BLaER1 treated with 17β-estradiol and CSF1 and Interleukin-3, amounts not matched to agents 10 nM and 100 nM (cell line): ENCODE measurements at regions not wholly inside any gene's neighbourhood (a gene's known extent, or its start where the extent isn't known, plus 50 kb on each side); places are given as distances from the start of the nearest gene placed in this dataset.
A peak's percentile ranks its signal among the peaks of the same experiment; 100 is the strongest.
"Not testable (repeated sequence)": the region's sequence is repeated elsewhere in the genome, so short reads cannot be mapped to it uniquely, and the experiment has no call there.

Source experiments
- H3K27ac ChIP-seq, 11 experiments: shearing (Covaris generic); formaldehyde crosslinking; 2 replicates each; pipeline ENCODE4 v1.8.1; 2022
- H3K27me3 ChIP-seq, 11 experiments: shearing (Covaris generic); formaldehyde crosslinking; 2 replicates each; pipeline ENCODE4 v1.8.1; 2022
- H3K36me3 ChIP-seq, 11 experiments: shearing (Covaris generic); formaldehyde crosslinking; 2 replicates each; pipeline ENCODE4 v1.8.1; 2022
- H3K4me1 ChIP-seq, 10 experiments: shearing (Covaris generic); formaldehyde crosslinking; 2 replicates each; pipeline ENCODE4 v1.8.1; 2022
- H3K4me2 ChIP-seq, 11 experiments: shearing (Covaris generic); formaldehyde crosslinking; 2 replicates each; pipeline ENCODE4 v1.8.1; 2022
- H3K4me3 ChIP-seq, 10 experiments: shearing (Covaris generic); formaldehyde crosslinking; 2 replicates each; pipeline ENCODE4 v1.8.1; 2022
- H3K9ac ChIP-seq, 11 experiments: shearing (Covaris generic); formaldehyde crosslinking; 2 replicates each; pipeline ENCODE4 v1.8.1; 2022
- H3K9me3 ChIP-seq, 11 experiments: shearing (Covaris generic); formaldehyde crosslinking; replicated peaks in 1 of 11; 2 replicates each; pipeline ENCODE4 v1.8.1; 2022
- H4K20me1 ChIP-seq, 11 experiments: shearing (Covaris generic); formaldehyde crosslinking; 2 replicates each; pipeline ENCODE4 v1.8.1; 2022
- Cebpa-rat ChIP-seq, 11 experiments: shearing (Covaris generic); IDR thresholded peaks; 2 replicates each; pipeline ENCODE4 v1.8.1; 2022

GRCh38 chr1:31515056-31515775 is 61.1 kb upstream of the TINAGL1 start:
- no peak for TF ChIP-seq Cebpa-rat (IDR thresholded peaks at IDR 0.05)
- Histone ChIP-seq H3K9ac (no peak overlapping the region), H3K9me3 (peaks cover 29 to 48% (median 39%) of the 10 kb centered on the region in 11 experiments), H4K20me1 (no peaks in the 10 kb centered on the region; a peak in 1 of 22 replicates), H3K36me3 (peaks cover 0 to 19% (median 8%) of the 10 kb centered on the region in 11 experiments; a peak in 10 of 22 replicates), H3K4me3 (no peak overlapping the region), H3K4me1 (peaks cover 2 to 16% (median 10%) of the 10 kb centered on the region in 10 experiments; a peak in 17 of 20 replicates), H3K4me2 (no peak overlapping the region), H3K27me3 (no peaks in the 10 kb centered on the region), H3K27ac (no peak overlapping the region)

GRCh38 chr1:31515936-31516335 is 60.4 kb upstream of the TINAGL1 start:
- H3K9ac ChIP-seq: no peak overlapping the region
- no peaks in the 10 kb centered on the region for H3K27me3 ChIP-seq
- no peak overlapping the region for H3K27ac ChIP-seq
- TF ChIP-seq Cebpa-rat (IDR thresholded peaks at IDR 0.05): no peak
- peaks cover 3 to 16% (median 9%) of the 10 kb centered on the region in 10 experiments; a peak in 17 of 20 replicates for H3K4me1 ChIP-seq
- H3K4me2 ChIP-seq: no peak overlapping the region
- H3K36me3 ChIP-seq: peaks cover 0 to 22% (median 8%) of the 10 kb centered on the region in 11 experiments; a peak in 10 of 22 replicates
- peaks cover 29 to 48% (median 40%) of the 10 kb centered on the region in 11 experiments for H3K9me3 ChIP-seq
- H4K20me1 ChIP-seq: no peaks in the 10 kb centered on the region; a peak in 1 of 22 replicates
- H3K4me3 ChIP-seq: no peak overlapping the region

GRCh38 chr1:31517301-31517700 is 59.0 kb upstream of the TINAGL1 start:
- H4K20me1 ChIP-seq: no peaks in the 10 kb centered on the region; a peak in 1 of 22 replicates
- H3K36me3 ChIP-seq: peaks cover 0 to 23% (median 8%) of the 10 kb centered on the region in 11 experiments; a peak in 10 of 22 replicates
- peaks cover 26 to 45% (median 38%) of the 10 kb centered on the region in 11 experiments for H3K9me3 ChIP-seq
- TF ChIP-seq Cebpa-rat (IDR thresholded peaks at IDR 0.05): no peak
- no peak overlapping the region for H3K9ac ChIP-seq
- no peak overlapping the region for H3K27ac ChIP-seq
- H3K4me2 ChIP-seq: no peak overlapping the region
- H3K4me1 ChIP-seq: peaks cover 0 to 23% (median 2%) of the 10 kb centered on the region in 10 experiments; a peak in 9 of 20 replicates
- no peak overlapping the region for H3K4me3 ChIP-seq
- H3K27me3 ChIP-seq: no peaks in the 10 kb centered on the region

- not testable (repeated sequence) for H4K20me1 ChIP-seq, H3K4me2 ChIP-seq, H3K9ac ChIP-seq, H3K4me3 ChIP-seq, H3K27me3 ChIP-seq, H3K27ac ChIP-seq
- Histone ChIP-seq H3K4me1 (peaks cover 0 to 30% (median 2%) of the 10 kb centered on the region in 10 experiments; a peak in 9 of 20 replicates), H3K9me3 (peaks cover 20 to 39% (median 31%) of the 10 kb centered on the region in 11 experiments), H3K36me3 (peaks cover 0 to 23% (median 8%) of the 10 kb centered on the region in 11 experiments; a peak in 10 of 22 replicates)
Observed at GRCh38 chr1:31517986-31518385, 58.3 kb upstream of the TINAGL1 start.

GRCh38 chr1:31521761-31522555 is 54.4 kb upstream of the TINAGL1 start:
- Histone ChIP-seq H3K9ac (no peak overlapping the region), H3K36me3 (peaks cover 0 to 7% (median 0%) of the 10 kb centered on the region in 11 experiments; a peak in 4 of 22 replicates), H4K20me1 (no peaks in the 10 kb centered on the region; a peak in 1 of 22 replicates), H3K4me2 (no peak overlapping the region; a peak in 1 of 22 replicates), H3K27me3 (no peaks in the 10 kb centered on the region), H3K4me1 (peaks cover 0 to 52% (median 16%) of the 10 kb centered on the region in 10 experiments; a peak in 12 of 20 replicates), H3K4me3 (no peak overlapping the region), H3K27ac (no peak overlapping the region), H3K9me3 (peaks cover 0 to 14% (median 7%) of the 10 kb centered on the region in 11 experiments; a peak in 7 of 22 replicates)
- TF ChIP-seq Cebpa-rat (IDR thresholded peaks at IDR 0.05): no peak

GRCh38 chr1:31522556-31522845 is 53.8 kb upstream of the TINAGL1 start:
- H3K27me3 ChIP-seq: no peaks in the 10 kb centered on the region
- no peak overlapping the region for H3K4me3 ChIP-seq
- no peak overlapping the region for H3K27ac ChIP-seq
- H3K4me1 ChIP-seq: peaks cover 0 to 52% (median 16%) of the 10 kb centered on the region in 10 experiments; a peak in 12 of 20 replicates
- no peak overlapping the region for H3K9ac ChIP-seq
- no peak for TF ChIP-seq Cebpa-rat (IDR thresholded peaks at IDR 0.05)
- H4K20me1 ChIP-seq: no peaks in the 10 kb centered on the region
- H3K4me2 ChIP-seq: peak overlapping the region in 2 of 11 experiments; percentile 77 to 79; a peak in 3 of 22 replicates
- H3K9me3 ChIP-seq: peaks cover 0 to 14% (median 3%) of the 10 kb centered on the region in 11 experiments; a peak in 3 of 22 replicates
- peaks cover 0 to 4% (median 0%) of the 10 kb centered on the region in 11 experiments; a peak in 4 of 22 replicates for H3K36me3 ChIP-seq

- H3K9me3 ChIP-seq: peaks cover 0 to 17% (median 3%) of the 10 kb centered on the region in 11 experiments; a peak in 3 of 22 replicates
- peak overlapping the region in 5 of 11 experiments; percentile 43 to 70 (median 62); a peak in 7 of 22 replicates for H3K27ac ChIP-seq
- H3K36me3 ChIP-seq: peaks cover 0 to 4% (median 0%) of the 10 kb centered on the region in 11 experiments; a peak in 2 of 22 replicates
- no peaks in the 10 kb centered on the region for H4K20me1 ChIP-seq
- peak overlapping the region in 4 of 11 experiments; percentile 61 to 79 (median 70); a peak in 7 of 22 replicates for H3K4me2 ChIP-seq
- no peaks in the 10 kb centered on the region for H3K27me3 ChIP-seq
- no peak overlapping the region for H3K9ac ChIP-seq
- TF ChIP-seq Cebpa-rat (IDR thresholded peaks at IDR 0.05): no peak
- H3K4me1 ChIP-seq: peaks cover 0 to 52% (median 16%) of the 10 kb centered on the region in 10 experiments; a peak in 12 of 20 replicates
- H3K4me3 ChIP-seq: no peak overlapping the region
Observed at GRCh38 chr1:31523012-31523411, 53.3 kb upstream of the TINAGL1 start.

- Histone ChIP-seq H3K9ac (peak overlapping the region in 3 of 11 experiments; percentile 2 to 40 (median 21); a peak in 2 of 22 replicates), H3K36me3 (peaks cover 0 to 4% (median 0%) of the 10 kb centered on the region in 11 experiments; a peak in 2 of 22 replicates), H3K4me2 (peak overlapping the region in 10 of 11 experiments; percentile 7 to 79 (median 54); a peak in 16 of 22 replicates), H3K27ac (peak overlapping the region in 6 of 11 experiments; percentile 19 to 70 (median 58); a peak in 11 of 22 replicates), H3K27me3 (no peaks in the 10 kb centered on the region), H3K9me3 (peaks cover 0 to 21% (median 3%) of the 10 kb centered on the region in 11 experiments; a peak in 3 of 22 replicates), H4K20me1 (no peaks in the 10 kb centered on the region), H3K4me3 (no peak overlapping the region), H3K4me1 (peaks cover 0 to 52% (median 16%) of the 10 kb centered on the region in 10 experiments; a peak in 12 of 20 replicates)
- TF ChIP-seq Cebpa-rat (IDR thresholded peaks at IDR 0.05): no peak
Observed at GRCh38 chr1:31523769-31524168, 52.5 kb upstream of the TINAGL1 start.
